ENCODE measurements at regions not wholly inside any gene's neighbourhood (a gene's known extent, or its start where the extent isn't known, plus 50 kb on each side); places are given as distances from the start of the nearest gene placed in this dataset.

DNA sequence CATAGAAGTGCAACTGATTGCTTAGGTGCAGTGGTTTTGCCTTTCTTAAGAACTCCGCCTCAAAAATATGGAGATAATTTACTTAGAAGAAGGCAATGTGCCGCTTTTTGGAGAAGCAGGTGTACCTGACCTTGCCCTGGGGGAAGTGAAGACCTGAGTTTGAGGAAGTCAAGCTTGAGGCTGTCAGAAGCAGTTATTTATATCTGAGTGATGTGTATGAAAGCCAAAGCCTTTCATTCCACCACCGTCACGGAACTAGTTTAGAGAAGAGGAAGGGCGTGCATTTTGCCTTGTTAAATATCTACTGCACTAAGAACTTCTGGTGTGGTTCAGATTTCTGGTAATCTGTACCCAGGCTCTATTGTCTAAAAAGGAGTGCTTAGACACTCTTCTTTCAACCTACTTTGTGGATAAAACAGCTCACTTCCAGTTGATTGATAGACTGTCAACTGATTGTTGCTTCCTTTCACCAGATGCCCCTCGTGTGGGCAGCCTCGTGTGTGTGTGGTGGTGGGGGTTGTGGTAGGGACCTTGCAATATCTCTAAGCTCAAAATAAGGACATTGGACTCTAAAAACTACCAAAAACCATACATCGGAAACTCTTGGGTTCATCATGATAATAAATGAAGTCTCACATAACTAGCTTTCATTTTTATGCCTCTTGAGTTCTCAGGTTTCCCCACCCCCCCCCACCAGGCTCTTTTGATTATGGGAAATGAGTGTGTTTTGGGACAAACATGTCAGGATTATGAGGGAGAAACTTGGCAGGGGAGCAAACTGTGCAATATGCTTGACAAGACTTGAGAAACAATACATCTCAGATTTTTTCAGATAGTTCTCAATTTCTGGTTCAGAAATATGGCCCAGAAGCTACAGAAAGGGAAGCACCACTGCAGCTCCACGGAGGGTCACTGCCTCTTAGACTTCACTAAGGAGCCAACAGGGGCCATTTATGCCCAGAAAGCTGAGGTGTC lies 78.6 kb downstream of the ARF6 start:
- DNase-seq = no peak

DNA sequence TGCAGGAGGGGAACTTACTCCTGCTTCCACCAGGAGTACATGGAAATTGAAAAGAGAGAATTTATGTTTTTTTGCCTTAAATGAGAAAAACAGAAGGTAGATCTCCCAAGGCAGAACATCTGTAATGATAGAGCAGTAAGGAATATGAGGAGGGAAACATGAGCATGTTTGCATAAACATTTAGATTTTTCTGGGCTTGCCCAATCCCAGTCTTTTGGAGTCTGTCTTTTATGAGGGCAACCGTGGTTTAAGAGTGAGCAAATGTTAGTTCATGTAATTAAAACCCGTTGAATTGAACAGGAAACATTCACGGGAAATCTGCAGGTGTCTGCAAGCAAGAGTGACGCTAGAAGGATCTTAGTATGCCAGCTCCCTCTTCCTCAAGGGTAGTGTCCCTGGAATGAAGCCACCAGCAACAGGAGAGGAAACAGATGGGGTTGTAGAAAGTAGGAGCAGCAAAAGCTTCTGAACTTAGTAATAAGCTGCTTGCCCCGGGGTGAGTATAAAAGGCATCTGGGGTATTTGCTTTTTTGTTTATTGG lies 79.3 kb downstream of the ARF6 start:
- DNase-seq = no peak

DNA sequence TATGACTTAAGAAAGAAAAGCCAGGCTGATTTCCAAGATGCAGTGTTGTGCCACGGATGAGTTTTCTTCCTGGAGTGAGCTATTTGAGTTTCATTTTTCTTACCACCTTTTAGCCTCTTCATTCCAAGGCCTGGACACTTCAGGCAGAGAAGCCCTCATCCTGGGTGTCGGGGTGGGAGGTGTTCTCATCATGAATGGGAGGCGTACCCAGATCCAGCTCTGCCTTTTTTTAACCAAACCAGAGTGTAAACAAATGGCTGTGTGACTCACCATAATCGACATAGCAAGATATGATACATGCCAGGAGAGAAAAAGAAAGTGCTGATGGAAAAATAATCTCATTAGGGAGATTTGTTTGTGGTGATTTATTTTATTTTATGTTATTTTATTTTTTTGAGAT lies 79.9 kb downstream of the ARF6 start:
- peak; percentile 34 for DNase-seq

DNA sequence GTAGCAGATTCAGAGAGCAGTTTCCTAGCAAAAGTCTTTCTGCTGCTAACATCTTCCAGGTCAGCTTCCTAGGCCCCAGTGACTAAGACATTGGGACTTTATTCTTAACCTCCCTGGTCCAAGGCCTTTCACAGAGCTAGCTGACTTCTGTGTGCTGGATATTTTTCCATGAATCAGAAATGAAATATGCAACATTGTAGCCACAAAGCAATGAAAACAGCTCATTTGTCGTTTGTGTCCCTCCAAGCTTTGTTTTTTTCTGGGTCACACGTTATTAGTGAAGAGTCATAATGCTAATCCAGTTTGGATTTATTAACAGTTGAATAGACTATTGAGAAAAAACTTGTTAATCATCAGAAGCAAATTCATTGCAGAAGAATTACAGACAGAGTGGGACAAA lies 82.4 kb downstream of the ARF6 start:
- no peak for DNase-seq

DNA sequence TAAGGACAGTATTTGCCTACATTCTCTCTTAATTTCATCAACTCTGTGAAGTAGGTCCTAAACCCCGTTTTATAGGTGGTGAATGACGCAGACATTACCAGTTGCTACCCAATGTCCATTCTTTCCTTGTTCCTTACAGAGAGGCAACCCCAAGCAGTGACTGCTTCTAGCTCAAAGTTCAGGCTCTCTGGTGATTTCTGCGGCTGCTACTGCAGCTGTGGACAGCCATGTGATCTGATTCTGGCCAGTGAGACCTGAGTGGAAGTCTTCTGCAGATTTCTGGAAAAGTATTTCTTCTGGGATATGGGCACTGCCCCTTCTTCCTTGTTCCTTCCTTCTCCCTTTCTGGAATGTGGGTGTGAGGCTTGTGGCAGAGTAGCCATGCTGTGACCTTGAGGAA lies 82.9 kb downstream of the ARF6 start:
- no peak for DNase-seq

DNA sequence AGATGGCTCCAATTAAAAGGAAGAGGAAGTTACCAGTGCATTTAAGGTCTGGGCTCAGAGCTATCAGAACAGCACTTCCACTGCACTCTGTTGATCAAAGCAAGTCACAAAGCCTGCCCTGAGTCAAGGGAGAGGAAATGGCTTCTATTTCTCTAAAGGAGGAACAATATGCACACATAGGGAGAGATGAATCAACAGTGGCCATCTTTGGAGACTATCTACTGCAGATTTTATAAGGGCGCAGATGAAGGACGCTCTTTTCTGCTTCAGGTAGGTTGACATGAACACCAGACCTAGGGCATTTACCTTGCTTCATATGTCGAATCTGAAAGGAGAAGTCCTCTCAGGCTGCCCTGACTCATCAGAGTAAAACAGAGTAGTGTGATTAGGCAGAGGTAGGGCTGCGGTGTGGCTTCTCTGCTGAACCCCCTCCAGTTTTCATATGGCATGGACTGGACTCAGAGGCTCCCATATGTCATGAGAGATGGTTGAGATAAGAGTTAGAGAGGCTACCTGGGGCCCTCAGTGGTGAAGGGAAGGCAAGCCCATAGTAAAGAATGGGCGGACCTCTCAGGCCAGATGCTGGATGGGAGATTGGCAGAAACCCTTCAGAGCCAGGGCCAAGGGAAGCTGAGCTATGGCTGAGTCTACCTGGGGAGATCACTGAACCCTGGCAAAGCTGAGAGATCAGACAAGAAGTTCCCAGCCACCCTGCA lies 84.4 kb downstream of the ARF6 start:
- DNase-seq = peak; percentile 29

DNA sequence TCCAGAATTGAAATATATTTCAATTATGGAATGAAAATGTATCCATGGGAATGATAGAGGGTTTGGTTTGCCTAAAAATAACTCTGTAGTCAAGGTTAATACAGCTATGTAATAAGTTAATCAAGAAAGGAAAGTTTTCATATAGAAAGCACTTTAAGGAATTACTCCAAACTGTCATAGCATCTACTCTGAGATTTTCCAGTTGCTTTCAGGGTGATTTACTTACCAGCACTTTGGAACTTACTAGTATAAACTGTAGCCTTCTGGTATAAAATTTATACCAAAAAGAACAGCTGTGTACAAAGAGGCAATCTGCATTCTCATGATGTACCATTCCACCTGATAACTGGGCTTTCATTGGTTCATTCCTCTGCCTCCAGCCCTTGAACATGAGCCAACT lies 87.1 kb downstream of the ARF6 start:
- no peak for DNase-seq

DNA sequence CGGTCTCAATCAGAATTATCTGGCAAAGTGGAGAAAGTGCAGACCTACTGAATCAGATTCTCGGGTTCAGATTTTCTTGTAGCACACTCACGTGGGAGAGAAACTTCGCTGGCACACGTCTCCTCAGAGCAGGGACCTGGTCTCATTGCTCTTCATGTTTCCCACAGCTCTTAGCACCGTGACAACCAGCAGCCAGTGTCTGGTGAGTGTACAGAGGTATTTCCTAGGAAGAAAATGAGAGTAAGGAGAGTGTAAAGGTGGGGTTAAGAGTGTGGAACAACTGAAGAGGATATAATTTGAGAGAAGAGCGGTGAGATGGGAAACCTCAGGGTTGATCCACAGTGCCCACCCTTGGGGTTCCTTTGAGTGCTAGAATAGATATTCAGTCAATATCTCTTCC lies 89.2 kb downstream of the ARF6 start:
- no peak for DNase-seq

DNA sequence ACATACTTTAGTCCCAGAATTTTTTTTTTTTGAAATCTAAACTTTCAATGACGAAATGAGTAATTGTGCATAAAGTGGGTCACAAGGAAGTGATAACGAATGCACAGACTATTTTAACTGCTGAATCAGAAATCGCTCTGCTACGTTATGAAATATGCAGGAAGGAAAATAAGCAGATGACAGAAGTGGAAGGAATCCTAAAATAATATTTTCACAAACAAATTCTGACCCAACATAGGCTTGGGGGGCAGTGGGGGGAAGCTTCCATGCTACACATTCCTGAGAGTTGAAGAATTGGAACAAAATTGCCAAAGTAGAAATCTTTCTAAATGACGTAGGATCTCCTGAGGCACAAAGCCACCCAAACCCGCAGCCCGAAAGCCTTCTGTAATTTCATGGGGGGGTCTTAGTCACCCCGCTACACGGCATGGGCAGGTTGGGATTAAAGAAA lies 89.6 kb downstream of the ARF6 start:
- DNase-seq = no peak

DNA sequence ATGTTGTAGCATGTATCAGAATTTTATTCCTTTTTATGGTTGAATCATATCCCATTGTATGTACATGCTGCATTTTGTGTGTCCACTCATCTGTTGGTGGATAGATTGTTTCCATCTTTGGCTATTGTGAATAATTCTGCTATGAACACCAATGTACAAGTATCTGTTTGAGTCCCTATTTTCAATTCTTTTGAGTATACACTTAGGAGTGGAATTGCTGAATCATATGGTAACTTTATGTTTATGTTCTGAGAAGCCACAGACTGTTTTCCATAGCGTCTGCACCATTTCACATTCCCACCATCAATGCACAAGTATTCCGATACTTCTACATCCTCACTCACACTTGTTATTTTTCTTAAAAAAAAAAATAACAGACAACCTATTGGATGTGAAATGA lies 91.5 kb downstream of the ARF6 start:
- no peak for DNase-seq

DNA sequence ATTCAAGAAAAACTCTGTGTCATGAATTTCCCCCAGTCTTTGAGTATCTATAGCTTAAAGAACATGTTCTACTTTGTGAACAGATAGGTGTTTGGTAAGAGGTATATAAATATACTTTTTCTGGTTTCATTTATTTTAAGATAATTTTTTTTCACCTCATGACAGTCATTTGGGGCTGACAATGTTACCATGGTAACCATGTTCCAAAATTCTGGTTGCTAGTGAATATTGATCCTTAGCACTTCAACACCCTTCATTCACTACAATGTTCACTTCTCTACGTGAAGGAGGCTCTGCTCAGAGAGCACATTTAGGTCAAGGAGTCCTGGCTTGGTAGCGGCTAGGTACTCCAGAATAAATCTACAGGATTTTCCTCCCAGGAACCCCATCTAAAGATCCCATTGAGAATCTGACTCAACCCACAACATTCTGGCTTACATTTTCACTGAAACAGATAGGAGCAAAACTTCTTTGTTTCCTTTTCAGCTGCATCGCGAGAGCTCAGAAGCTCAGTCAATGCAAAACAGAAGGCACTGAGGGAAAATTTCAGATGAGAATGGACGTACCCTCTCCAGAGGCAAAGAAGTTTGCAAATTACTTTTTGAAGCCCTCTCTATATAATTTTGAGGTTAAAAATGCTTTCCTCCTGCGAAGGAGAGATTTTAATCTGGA lies 93.6 kb downstream of the ARF6 start:
- no peak for DNase-seq

DNA sequence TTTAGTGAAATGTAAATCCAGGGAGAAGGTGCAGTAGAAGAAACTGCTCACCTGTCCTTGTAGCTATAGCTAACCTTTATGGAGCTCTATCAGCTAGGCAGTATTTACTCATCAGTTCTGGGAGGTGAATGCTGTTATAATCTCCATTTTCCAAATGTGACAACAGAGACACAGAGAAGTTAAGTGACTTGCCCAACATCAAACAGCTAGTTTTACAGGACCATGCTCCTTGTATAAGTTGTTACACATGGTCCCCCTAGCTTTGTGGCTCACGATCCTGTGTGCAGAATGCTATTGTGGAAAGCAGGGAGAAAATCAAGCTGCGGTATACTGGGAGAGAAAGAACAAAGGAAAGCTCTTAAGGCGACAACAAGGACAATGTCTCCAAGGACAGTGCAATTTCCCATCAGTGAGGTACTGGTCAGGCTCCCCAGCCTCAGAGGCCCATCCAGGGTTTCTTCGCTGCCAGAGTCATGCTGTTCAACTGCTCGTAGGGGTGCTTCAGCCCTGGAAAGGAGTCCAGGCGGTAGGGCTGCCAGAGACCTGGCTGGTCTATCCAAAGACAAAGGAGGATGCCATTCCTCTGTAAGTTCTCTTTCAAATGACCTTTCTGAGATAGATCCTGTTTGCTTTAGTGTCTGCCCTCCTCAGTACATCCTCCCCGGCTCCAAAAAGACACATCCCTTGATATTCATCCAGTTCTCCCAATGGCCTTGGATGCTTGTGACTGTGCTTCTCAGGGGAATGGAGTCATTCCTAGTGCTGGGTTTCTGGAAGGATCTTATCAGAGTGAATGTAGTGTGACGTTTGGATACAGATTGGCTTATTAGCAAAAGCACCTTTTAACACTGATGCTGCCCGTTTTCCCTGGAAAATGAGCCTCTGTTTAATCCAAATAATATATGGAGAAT lies 95.5 kb downstream of the ARF6 start:
- DNase-seq = no peak

DNA sequence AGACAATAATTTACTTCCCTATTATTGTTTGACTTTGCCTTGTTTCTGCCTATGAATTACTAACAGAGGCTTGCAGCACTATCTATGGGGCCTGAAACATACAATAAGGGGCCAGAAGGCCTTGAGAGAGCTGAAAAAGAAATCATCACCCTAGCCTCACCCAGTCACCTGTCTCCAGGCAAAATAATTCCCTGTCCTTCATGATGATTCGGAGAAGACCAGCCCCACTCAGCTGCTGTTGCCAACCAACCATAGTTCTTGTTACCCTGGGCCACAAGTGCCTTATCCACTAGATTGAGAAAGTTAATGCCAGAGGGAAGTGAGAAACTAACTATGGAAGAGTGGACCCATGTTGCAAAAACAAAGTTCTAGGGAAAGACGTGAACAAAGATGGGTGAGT lies 97.1 kb downstream of the ARF6 start:
- DNase-seq = no peak

DNA sequence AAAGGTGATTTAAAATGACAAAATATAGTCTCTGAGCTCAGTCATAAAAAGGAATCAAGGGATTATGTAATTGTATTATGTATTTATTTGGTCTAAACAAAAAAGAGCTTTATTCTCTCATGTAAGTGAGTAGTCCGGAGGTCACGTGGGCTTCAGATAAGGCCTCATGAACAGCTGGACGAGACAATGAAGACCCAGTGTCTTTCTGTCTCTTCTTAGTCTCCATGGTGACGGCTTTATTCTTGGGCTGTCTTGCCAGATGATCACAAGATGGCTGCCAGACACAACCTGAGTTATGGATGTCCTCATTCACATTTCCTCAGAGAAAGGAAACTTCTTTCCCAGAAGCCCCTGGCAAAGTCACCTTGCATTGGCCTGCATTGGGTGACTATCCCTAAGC lies 98.6 kb downstream of the ARF6 start:
- DNase-seq = no peak

DNA sequence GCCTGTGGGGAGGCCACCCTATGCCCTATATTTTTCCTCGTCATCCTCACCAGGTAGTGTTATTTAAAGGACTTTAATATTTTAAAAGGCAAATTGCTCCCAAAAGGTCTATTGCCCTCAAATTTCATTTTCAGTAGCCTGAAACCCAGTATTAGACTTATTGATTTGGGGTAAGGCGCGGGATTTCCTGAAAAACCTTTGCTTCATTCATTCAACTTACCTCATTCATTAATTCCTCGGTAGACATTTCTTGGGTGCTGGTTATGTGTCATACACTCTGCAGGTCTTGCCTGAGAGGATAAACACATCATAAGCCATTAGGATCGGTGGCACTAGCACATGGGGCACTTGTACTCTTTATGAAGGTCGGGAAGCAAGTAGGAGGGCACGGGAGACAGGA lies 99.2 kb downstream of the ARF6 start:
- DNase-seq = no peak

DNA sequence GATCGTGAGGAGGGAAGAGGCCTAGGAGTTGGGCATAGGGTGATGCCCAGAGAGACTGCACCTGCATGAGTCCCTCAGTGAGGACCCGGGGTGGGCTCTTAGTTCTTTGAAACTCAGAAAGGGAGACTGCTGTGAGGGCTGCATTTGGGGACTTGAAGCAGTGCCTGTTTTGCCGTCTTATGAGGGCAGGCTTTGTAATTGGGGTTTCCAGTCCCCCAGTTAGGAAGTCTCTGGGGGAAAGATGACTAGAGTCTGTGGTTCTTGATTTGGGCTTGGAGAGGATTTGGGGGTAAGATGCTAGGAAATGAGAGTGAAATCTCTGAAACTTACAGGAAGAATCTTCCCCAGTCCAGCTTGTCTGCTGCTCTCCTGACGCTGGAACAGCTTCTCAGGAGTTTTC lies 99.6 kb downstream of the ARF6 start:
- DNase-seq = no peak

DNA sequence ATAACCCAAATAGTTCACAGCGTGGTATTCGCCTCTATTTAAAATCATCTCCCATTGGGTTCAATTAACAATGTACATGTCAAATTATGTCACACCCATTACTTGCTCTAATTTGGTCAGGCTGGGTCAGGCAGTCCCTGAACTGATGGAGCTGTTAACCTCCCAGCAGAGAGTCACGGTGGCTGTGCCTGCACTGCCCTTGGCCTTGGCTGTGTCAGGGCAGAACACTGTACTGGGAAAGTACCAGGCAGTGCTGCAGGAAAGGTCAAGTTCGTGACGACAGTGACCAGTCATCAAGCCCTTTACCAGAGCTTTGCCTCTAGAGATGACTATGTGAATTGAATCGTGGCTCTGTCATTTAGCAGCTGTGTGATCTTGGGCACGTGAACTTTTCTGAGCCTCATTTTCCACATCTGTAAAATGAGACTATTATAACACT lies 100.0 kb downstream of the ARF6 start:
- DNase-seq = no peak

DNA sequence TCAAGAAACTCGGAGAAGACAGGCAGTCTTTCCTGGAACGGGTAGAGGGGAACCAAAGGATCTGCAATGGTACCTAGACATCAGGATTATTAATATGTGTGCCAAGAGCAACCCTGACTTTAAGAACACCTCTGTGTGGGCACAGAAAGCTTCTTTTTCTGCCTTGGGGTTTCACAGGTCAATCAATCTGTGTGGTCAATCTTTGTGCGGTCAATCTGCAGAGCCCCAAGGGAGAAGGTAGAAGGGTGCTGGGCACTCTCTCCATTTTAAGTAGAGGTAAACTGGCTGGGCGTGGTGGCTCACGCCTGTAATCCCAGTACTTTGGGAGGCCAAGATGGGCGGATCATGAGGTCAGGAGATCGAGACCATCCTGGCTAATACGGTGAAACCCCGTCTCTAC lies 100.7 kb downstream of the ARF6 start:
- DNase-seq = no peak

DNA sequence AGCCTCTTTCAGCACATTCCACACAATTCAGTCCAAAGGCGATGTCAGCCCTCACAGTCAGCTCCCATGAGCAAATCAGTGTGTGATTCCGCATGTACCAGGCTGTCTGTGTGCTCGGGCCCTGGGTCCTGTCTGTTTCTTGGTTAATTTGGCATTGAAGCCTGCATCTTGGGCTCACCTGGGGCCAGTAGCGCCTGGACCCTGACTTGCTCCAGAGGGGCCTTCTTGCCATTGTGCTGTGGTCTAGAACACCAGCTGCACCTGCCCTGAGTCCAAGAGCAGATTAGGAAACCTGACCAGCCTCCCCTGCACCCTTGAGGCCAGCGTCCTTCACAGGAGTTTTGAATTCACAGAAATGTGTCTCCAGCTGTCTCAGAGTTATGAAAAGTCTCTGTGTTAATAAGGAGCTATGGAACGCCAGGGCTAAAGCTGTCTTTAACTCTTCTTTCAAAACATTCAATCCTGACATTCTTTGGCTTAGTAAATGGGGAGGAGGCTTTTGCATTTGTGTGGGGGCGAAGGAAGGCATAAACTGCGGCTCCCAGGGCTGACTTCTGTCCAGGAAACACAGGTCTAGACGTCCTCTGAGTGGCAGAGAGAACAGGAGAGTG lies 102.2 kb downstream of the ARF6 start:
- DNase-seq = no peak

DNA sequence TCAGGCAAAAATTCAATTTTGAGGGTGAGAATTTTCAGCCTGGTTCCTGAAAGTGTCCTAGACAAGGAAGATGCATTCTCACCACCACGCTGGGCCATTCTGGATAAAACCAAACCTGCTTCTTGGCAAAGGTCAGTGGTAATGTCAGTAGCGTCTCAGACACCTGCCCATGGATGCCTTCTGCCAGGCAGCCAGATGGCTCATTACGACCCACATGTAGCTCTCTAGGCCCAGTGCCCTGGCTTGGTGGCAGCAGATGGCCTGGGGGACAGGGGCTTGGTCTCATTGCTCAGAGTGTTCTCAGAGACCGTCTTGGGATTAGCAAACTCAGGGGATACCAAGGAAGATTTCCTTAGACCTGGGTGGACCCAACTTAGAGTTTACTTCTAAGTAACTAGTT lies 105.1 kb downstream of the ARF6 start:
- no peak for DNase-seq

DNA sequence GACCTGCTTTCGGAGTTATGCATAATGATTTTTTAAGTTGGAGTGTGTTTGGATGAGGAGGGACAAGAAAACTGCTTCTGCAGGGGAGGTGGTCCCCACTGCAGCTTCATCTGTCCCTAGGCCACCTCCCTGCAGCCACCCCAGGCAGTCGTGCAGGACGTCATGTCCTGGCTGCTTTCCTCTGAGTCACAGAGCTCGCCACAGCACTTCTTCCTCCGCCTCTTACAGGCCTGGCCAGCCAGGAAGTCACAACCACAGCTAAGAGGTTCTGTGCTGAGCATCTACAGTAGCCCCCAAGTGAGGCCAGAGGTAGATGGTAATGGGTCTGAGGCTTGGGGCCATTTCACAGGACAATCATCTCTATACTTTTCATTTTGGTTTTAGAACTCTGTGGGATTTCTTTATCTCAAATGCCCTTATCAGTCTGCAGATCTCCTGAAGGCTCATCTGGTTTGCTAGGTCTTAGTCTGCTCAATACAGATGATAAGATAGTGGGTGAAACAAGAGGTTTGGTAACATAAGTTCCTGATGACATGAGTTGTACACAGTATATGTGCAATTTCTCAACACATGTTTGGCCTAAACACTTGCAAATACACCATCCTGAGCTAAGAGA lies 106.4 kb downstream of the ARF6 start:
- peak; percentile 69 for DNase-seq
